Loucy (cell line): ENCODE measurements at regions not wholly inside any gene's neighbourhood (a gene's known extent, or its start where the extent isn't known, plus 50 kb on each side); places are given as distances from the start of the nearest gene placed in this dataset.
A peak's percentile ranks its signal among the peaks of the same experiment; 100 is the strongest.

Source experiments
- EZH2phosphoT487 ChIP-seq: fragments of 200-600 bp; IDR thresholded peaks from 2 replicates; pipeline ENCODE4 v1.6.1; 2018; ENCODE audit warnings: antibody characterized with exemption, mild to moderate bottlenecking, moderate library complexity, borderline replicate concordance
- TF ChIP-seq, protein P1 (sequence below): fragments of 200-600 bp; sonication (generic); conservative IDR thresholded peaks from 2 replicates; pipeline ENCODE4 v1.5.1; 2014; ENCODE audit warnings: mild to moderate bottlenecking, antibody characterized with exemption, low read length

DNA sequence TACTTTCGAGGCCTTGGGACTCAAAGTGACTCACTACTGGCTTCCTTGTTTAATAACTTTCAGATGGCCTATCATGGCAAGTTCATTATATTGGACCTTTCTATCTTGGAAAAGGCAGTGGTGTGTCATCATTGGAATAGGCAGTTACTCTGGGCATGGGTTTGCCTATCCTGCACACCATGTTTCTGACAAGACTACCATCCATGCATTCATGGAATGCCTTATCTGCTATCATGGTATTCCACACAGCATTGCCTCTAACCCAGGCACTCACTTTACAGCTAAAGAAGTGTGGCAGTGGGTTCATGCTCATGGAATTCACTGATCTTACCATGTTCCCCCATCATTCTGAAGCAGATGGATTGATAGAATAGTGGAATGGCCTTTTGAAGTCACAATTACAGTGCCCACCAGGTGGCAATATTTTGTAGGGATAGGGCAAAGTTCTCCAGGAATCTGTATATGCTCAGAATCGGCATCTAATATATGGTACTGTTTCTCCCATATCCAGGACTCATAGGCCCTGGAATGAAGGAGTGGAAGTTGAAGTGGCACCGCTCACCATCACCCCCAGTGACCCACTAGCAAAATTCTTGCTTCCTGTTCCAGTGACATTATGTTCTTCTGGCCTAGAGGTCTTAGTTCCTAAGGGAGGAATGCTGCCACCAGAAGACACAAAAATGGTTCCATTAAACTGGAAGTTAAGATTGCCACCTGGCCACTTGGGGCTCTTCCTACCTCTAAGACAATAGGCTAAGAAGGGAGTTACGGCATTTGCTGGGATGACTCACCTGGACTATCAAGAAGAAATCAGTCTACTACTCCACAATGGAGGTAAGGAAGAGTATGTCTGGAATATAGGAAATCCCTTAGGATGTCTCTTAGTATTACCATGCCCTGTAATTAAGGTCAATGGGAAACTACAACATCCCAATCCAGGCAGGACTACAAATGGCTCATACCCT, 1161.4 kb downstream of the SI start:
- TF ChIP-seq, protein P1, sequence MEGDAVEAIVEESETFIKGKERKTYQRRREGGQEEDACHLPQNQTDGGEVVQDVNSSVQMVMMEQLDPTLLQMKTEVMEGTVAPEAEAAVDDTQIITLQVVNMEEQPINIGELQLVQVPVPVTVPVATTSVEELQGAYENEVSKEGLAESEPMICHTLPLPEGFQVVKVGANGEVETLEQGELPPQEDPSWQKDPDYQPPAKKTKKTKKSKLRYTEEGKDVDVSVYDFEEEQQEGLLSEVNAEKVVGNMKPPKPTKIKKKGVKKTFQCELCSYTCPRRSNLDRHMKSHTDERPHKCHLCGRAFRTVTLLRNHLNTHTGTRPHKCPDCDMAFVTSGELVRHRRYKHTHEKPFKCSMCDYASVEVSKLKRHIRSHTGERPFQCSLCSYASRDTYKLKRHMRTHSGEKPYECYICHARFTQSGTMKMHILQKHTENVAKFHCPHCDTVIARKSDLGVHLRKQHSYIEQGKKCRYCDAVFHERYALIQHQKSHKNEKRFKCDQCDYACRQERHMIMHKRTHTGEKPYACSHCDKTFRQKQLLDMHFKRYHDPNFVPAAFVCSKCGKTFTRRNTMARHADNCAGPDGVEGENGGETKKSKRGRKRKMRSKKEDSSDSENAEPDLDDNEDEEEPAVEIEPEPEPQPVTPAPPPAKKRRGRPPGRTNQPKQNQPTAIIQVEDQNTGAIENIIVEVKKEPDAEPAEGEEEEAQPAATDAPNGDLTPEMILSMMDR: peak; percentile 53
- TF ChIP-seq EZH2phosphoT487: no peak
